HG02610 (cell line): ENCODE measurements at regions not wholly inside any gene's neighbourhood (a gene's known extent, or its start where the extent isn't known, plus 50 kb on each side); places are given as distances from the start of the nearest gene placed in this dataset.

ENCODE experiments used
- ATAC-seq: cut with Tn5 transposase; IDR thresholded peaks from one replicate; pipeline ENCODE4 v1.9.1; 2021; ENCODE audit warnings: mild to moderate bottlenecking, moderate library complexity; ENCODE audit not compliant: unreplicated experiment

GRCh38 chr1:67635055-67635809 is 49.8 kb upstream of the GADD45A start:
- ATAC-seq, result no peak
